KMS-11 (cell line): ENCODE measurements at regions not wholly inside any gene's neighbourhood (a gene's known extent, or its start where the extent isn't known, plus 50 kb on each side); places are given as distances from the start of the nearest gene placed in this dataset.
A peak's percentile ranks its signal among the peaks of the same experiment; 100 is the strongest.
"Not testable (repeated sequence)": the region's sequence is repeated elsewhere in the genome, so short reads cannot be mapped to it uniquely, and the experiment has no call there.

Experiments used
- H2AFZ ChIP-seq: fragments of 200-600 bp; sonication (generic); 2 replicates; pipeline ENCODE4 v1.6.1; 2016; ENCODE audit warnings: antibody characterized with exemption, mixed run types, low read depth
- H3K27ac ChIP-seq: fragments of 200-600 bp; sonication (generic); 2 replicates; pipeline ENCODE4 v1.6.1; 2016; ENCODE audit warnings: mild to moderate bottlenecking, mixed run types
- H3K27me3 ChIP-seq: fragments of 200-600 bp; sonication (generic); 2 replicates; pipeline ENCODE4 v1.6.1; 2017; ENCODE audit warnings: mild to moderate bottlenecking, low read depth, mixed run types, moderate library complexity; ENCODE audit not compliant: insufficient read depth
- H3K36me3 ChIP-seq: fragments of 200-600 bp; sonication (generic); 2 replicates; pipeline ENCODE4 v1.6.1; 2017; ENCODE audit warnings: mild to moderate bottlenecking, mixed run types; ENCODE audit not compliant: insufficient read depth
- H3K4me1 ChIP-seq: fragments of 200-600 bp; sonication (generic); 2 replicates; pipeline ENCODE4 v1.6.1; 2016; ENCODE audit warnings: mild to moderate bottlenecking, low read depth, mixed run types; ENCODE audit not compliant: poor library complexity, severe bottlenecking
- H3K4me2 ChIP-seq: fragments of 200-600 bp; sonication (generic); 2 replicates; pipeline ENCODE4 v1.7.0; 2016; ENCODE audit warnings: mild to moderate bottlenecking, mixed run types
- H3K4me3 ChIP-seq: fragments of 200-600 bp; sonication (generic); IDR thresholded peaks from 2 replicates; pipeline ENCODE4 v1.6.1; 2017; ENCODE audit warnings: low read depth, low read length, mixed read lengths; ENCODE audit not compliant: insufficient read depth
- H3K79me2 ChIP-seq: fragments of 200-600 bp; sonication (generic); 2 replicates; pipeline ENCODE4 v1.6.1; 2016; ENCODE audit warnings: low read depth, mixed run types; ENCODE audit not compliant: insufficient read depth
- H3K9ac ChIP-seq: fragments of 200-600 bp; sonication (generic); 2 replicates; pipeline ENCODE4 v1.6.1; 2016; ENCODE audit warnings: mild to moderate bottlenecking, mixed run types
- H4K20me1 ChIP-seq: fragments of 200-600 bp; sonication (generic); 2 replicates; pipeline ENCODE4 v1.6.1; 2016; ENCODE audit warnings: mild to moderate bottlenecking, mixed run types; ENCODE audit not compliant: insufficient read depth
- CTCF ChIP-seq: fragments of 200-600 bp; sonication (generic); conservative IDR thresholded peaks from 2 replicates; pipeline ENCODE4 v1.6.1; 2017; ENCODE audit warnings: low read depth, mild to moderate bottlenecking, antibody characterized with exemption, low read length, moderate library complexity, mixed read lengths

- Histone ChIP-seq H3K9ac (no peak overlapping the region), H3K27me3 (no peaks in the 10 kb centered on the region), H3K4me3 (no peak overlapping the region), H3K79me2 (no peaks in the 10 kb centered on the region), H2AFZ (peak overlapping the region; percentile 18; the same call in 1 of the 2 replicates), H3K4me1 (peaks cover 16% of the 10 kb centered on the region), H3K27ac (no peak overlapping the region), H4K20me1 (no peaks in the 10 kb centered on the region), H3K4me2 (no peak overlapping the region), H3K36me3 (no peaks in the 10 kb centered on the region)
- TF ChIP-seq CTCF, result no peak
These were observed 175.4 kb downstream of the SQOR start for GRCh38 chr15:45810201-45810600.

GRCh38 chr15:45812200-45812599, 177.4 kb downstream of the SQOR start:
- H3K27me3 ChIP-seq, result no peaks in the 10 kb centered on the region
- H3K9ac ChIP-seq, result no peak overlapping the region
- H3K4me2 ChIP-seq, result no peak overlapping the region
- no peaks in the 10 kb centered on the region for H3K36me3 ChIP-seq
- no peaks in the 10 kb centered on the region for H4K20me1 ChIP-seq
- peaks cover 22% of the 10 kb centered on the region for H3K4me1 ChIP-seq
- no peak overlapping the region for H3K4me3 ChIP-seq
- H2AFZ ChIP-seq, result no peak overlapping the region
- H3K79me2 ChIP-seq, result no peaks in the 10 kb centered on the region
- TF ChIP-seq CTCF, result no peak
- no peak overlapping the region for H3K27ac ChIP-seq

GRCh38 chr15:45817578-45817977, 182.7 kb downstream of the SQOR start:
- H3K27ac ChIP-seq, H3K4me3 ChIP-seq, H4K20me1 ChIP-seq, H3K27me3 ChIP-seq, H3K9ac ChIP-seq, H3K4me1 ChIP-seq, H3K36me3 ChIP-seq, H3K79me2 ChIP-seq, H3K4me2 ChIP-seq, H2AFZ ChIP-seq: not testable (repeated sequence)

GRCh38 chr15:45821390-45821789, 186.6 kb downstream of the SQOR start:
- H3K9ac ChIP-seq, result no peak overlapping the region
- H4K20me1 ChIP-seq, result no peaks in the 10 kb centered on the region
- no peaks in the 10 kb centered on the region for H3K79me2 ChIP-seq
- H3K4me3 ChIP-seq, result no peak overlapping the region
- H3K4me1 ChIP-seq, result no peaks in the 10 kb centered on the region
- H2AFZ ChIP-seq, result no peak overlapping the region
- H3K4me2 ChIP-seq, result no peak overlapping the region
- H3K27me3 ChIP-seq, result no peaks in the 10 kb centered on the region
- no peak overlapping the region for H3K27ac ChIP-seq
- no peak for TF ChIP-seq CTCF
- H3K36me3 ChIP-seq, result no peaks in the 10 kb centered on the region

GRCh38 chr15:45822968-45823367, 188.1 kb downstream of the SQOR start:
- not testable (repeated sequence) for H2AFZ ChIP-seq, H3K4me1 ChIP-seq, H3K27ac ChIP-seq, H3K79me2 ChIP-seq, H3K9ac ChIP-seq, H3K4me3 ChIP-seq, H3K4me2 ChIP-seq, H3K27me3 ChIP-seq, H4K20me1 ChIP-seq, H3K36me3 ChIP-seq
